ENCODE measurements at regions not wholly inside any gene's neighbourhood (a gene's known extent, or its start where the extent isn't known, plus 50 kb on each side); places are given as distances from the start of the nearest gene placed in this dataset.

DNA sequence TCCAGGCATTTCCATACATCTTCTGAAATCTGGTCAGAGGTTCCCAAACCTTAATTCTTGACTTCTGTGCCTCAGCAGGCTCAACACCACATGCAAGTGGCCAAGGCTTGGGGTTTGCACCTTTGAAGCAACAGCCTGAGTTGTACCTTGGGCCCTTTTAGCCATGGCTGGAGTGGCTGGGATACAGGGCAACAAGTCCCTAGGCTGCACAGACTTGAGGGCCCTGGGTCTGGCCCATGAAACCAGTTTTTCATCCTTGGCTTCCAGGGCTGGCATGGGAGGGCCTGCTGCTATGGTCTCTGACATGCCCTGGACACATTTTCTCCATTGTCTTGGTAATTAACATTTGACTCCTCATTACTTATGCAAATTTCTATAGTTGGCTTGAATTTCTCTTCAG is 988.8 kb upstream of the CNTNAP5 start:
- TF ChIP-seq, protein P1, sequence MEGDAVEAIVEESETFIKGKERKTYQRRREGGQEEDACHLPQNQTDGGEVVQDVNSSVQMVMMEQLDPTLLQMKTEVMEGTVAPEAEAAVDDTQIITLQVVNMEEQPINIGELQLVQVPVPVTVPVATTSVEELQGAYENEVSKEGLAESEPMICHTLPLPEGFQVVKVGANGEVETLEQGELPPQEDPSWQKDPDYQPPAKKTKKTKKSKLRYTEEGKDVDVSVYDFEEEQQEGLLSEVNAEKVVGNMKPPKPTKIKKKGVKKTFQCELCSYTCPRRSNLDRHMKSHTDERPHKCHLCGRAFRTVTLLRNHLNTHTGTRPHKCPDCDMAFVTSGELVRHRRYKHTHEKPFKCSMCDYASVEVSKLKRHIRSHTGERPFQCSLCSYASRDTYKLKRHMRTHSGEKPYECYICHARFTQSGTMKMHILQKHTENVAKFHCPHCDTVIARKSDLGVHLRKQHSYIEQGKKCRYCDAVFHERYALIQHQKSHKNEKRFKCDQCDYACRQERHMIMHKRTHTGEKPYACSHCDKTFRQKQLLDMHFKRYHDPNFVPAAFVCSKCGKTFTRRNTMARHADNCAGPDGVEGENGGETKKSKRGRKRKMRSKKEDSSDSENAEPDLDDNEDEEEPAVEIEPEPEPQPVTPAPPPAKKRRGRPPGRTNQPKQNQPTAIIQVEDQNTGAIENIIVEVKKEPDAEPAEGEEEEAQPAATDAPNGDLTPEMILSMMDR (IDR thresholded peaks at IDR 0.05), result no peak
- no peak for TF ChIP-seq POLR2A (IDR thresholded peaks at IDR 0.05)
- H3K27me3 ChIP-seq, result no peaks in the 10 kb centered on the region
- intact Hi-C loops (cut with DNase I), result no loop called here
- DNase-seq, result no peak
- peaks cover 0 to 8% (median 0%) of the 10 kb centered on the region in 3 donors for H3K9me3 ChIP-seq
- H3K36me3 ChIP-seq, result no peaks in the 10 kb centered on the region
- no peak overlapping the region for H3K27ac ChIP-seq
- H3K4me3 ChIP-seq, result no peak overlapping the region
- H3K4me1 ChIP-seq, result no peaks in the 10 kb centered on the region

DNA sequence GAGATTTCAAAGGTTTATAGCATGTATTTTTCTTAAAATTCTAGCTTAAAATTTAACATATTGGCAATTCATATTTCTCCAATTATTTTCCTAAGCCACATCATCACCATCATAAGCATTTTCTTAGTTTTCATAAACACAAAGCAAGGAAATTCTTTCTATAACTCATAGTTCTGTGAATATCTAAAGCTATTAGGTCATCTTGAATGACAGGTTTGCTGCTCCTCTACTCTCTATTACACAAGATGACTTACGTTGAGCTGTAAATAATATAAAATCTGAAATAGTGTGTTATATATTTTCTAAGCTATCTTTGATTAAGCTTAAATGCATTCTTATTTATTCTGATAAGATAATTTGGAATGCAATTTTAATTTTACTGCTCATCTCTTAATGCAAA is 984.6 kb upstream of the CNTNAP5 start:
- intact Hi-C loops (cut with DNase I), result no loop called here
- Histone ChIP-seq H3K9me3 (peaks cover 0 to 8% (median 0%) of the 10 kb centered on the region in 3 donors), H3K27me3 (no peaks in the 10 kb centered on the region), H3K27ac (no peak overlapping the region), H3K36me3 (no peaks in the 10 kb centered on the region), H3K4me1 (no peaks in the 10 kb centered on the region), H3K4me3 (no peak overlapping the region)
- DNase-seq, result no peak
- TF ChIP-seq POLR2A (IDR thresholded peaks at IDR 0.05), result no peak
- TF ChIP-seq, protein P1 (IDR thresholded peaks at IDR 0.05), result no peak
- 81 to 84% methylated on average over 1 of the region's 1 CpG for WGBS, 2 donors

DNA sequence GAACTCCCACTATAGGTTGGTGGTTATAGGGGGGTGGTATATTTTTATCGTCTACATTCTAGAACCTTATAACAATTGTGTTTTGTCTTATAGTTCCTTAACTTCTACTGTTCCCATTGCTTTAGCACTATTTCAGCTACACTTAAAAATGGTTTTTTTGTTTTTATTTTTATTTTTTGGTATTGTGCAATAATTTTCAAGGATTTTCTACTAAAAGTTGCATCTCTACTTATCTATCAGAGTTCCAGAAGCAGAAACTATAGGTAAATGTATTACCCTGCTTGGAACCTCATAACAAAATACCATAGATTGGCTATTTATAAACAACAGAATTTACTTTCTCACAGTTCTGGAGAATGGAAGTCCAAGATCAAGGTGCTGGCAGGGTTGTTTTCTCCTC is 981.6 kb upstream of the CNTNAP5 start:
- no peaks in the 10 kb centered on the region for H3K36me3 ChIP-seq
- H3K4me3 ChIP-seq, result no peak overlapping the region
- no peaks in the 10 kb centered on the region for H3K27me3 ChIP-seq
- intact Hi-C loops (cut with DNase I), result no loop called here
- no peak for TF ChIP-seq POLR2A (IDR thresholded peaks at IDR 0.05)
- TF ChIP-seq, protein P1 (IDR thresholded peaks at IDR 0.05), result no peak
- no peaks in the 10 kb centered on the region for H3K4me1 ChIP-seq
- WGBS, 2 donors, result 96 to 100% methylated on average over 1 of the region's 1 CpG
- H3K27ac ChIP-seq, result no peak overlapping the region
- H3K9me3 ChIP-seq, result no peaks in the 10 kb centered on the region
- no peak for DNase-seq

DNA sequence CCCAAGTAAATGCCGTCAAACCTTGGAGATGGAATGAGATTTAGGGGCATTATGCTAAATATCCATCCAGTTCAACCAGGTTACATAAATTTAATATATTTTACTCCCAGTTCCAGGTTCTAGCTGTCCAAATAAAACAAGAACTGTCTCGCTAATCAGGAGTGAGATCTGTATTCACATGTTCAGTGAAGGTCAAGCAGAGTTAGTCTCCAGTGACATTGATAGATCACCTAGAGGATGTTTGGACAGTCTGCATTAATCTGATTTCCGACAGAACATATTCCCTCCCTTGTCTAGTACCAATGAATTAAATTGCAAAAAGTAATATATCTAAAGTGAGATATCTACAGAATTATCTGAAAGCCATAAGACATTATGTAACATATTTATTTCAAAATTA is 979.4 kb upstream of the CNTNAP5 start:
- 54 to 64% methylated on average over 3 of the region's 3 CpGs for WGBS, 2 donors
- H3K4me1 ChIP-seq, result no peaks in the 10 kb centered on the region
- no peak overlapping the region for H3K4me3 ChIP-seq
- intact Hi-C loops (cut with DNase I), result no loop called here
- no peaks in the 10 kb centered on the region for H3K36me3 ChIP-seq
- TF ChIP-seq POLR2A (IDR thresholded peaks at IDR 0.05), result no peak
- TF ChIP-seq, protein P1 (IDR thresholded peaks at IDR 0.05), result no peak
- H3K27ac ChIP-seq, result no peak overlapping the region
- DNase-seq, result no peak
- H3K9me3 ChIP-seq, result no peaks in the 10 kb centered on the region
- H3K27me3 ChIP-seq, result no peaks in the 10 kb centered on the region

DNA sequence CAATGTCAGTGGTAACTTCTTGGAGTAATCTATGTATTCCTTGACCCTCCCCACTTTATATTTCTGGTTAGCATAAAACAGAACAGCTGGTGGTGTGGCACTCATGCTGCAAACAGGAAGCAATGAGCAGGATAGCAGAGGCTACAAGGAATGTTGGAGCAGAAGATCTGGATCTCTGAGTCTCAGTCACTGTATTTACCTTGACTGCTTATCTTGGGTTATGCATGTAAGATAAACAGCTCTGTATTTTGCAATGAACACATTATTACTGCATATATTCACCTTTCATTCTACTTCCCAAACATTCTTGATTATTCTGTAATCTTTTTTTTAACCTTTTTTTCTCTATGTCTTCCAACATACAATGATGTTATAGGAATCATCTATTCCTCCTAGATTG is 977.9 kb upstream of the CNTNAP5 start:
- Histone ChIP-seq H3K27me3 (no peaks in the 10 kb centered on the region), H3K4me1 (no peaks in the 10 kb centered on the region), H3K27ac (no peak overlapping the region), H3K36me3 (no peaks in the 10 kb centered on the region), H3K4me3 (no peak overlapping the region), H3K9me3 (no peaks in the 10 kb centered on the region)
- intact Hi-C loops (cut with DNase I), result no loop called here
- no peak for DNase-seq
- no peak for TF ChIP-seq POLR2A (IDR thresholded peaks at IDR 0.05)
- TF ChIP-seq, protein P1 (IDR thresholded peaks at IDR 0.05), result no peak

All from esophagus squamous epithelium (tissue), 5 donors.